Skeletal muscle tissue (tissue), 3 donors: ENCODE measurements at regions not wholly inside any gene's neighbourhood (a gene's known extent, or its start where the extent isn't known, plus 50 kb on each side); places are given as distances from the start of the nearest gene placed in this dataset.
"Not testable (repeated sequence)": the region's sequence is repeated elsewhere in the genome, so short reads cannot be mapped to it uniquely, and the experiment has no call there.

ENCODE experiments used
- H3K27ac ChIP-seq: one replicate; pipeline ENCODE4 v1.7.0; 2013; ENCODE audit warnings: mild to moderate bottlenecking, low read depth, low read length, inconsistent platforms
- H3K27me3 ChIP-seq, 3 donors: one replicate each; pipeline ENCODE4 v1.7.0; 2013; ENCODE audit warnings: low read length in 3 of 3; ENCODE audit not compliant: control insufficient read depth in 3 of 3, insufficient read depth in 3 of 3
- H3K36me3 ChIP-seq, 3 donors: one replicate each; pipeline ENCODE4 v1.7.0; 2013; ENCODE audit warnings: low read length in 3 of 3; ENCODE audit not compliant: control insufficient read depth in 3 of 3, insufficient read depth in 3 of 3
- H3K4me1 ChIP-seq, 3 donors: one replicate each; pipeline ENCODE4 v1.7.0; 2013; ENCODE audit warnings: low read length in 3 of 3, mild to moderate bottlenecking in 3 of 3; ENCODE audit not compliant: control insufficient read depth in 3 of 3, insufficient read depth in 3 of 3
- H3K4me3 ChIP-seq, 3 donors: one replicate each; pipeline ENCODE4 v1.7.0; 2013; ENCODE audit warnings: low read length in 3 of 3
- H3K9ac ChIP-seq, 3 donors: one replicate each; pipeline ENCODE4 v1.7.0; 2013; ENCODE audit warnings: low read length in 3 of 3, mild to moderate bottlenecking in 3 of 3, moderate library complexity in 2 of 3, low read depth in 1 of 3
- H3K9me3 ChIP-seq, 3 donors: one replicate each; pipeline ENCODE4 v1.7.0; 2013; ENCODE audit warnings: low read length in 3 of 3; ENCODE audit not compliant: control insufficient read depth in 3 of 3
- donor health status: Osteomylitis.

- Histone ChIP-seq H3K4me3 (no peak overlapping the region), H3K9ac (no peak overlapping the region), H3K36me3 (no peaks in the 10 kb centered on the region), H3K9me3 (no peaks in the 10 kb centered on the region), H3K4me1 (peaks cover 0 to 3% (median 0%) of the 10 kb centered on the region in 3 donors), H3K27me3 (peaks cover 0 to 7% (median 0%) of the 10 kb centered on the region in 3 donors), H3K27ac (no peak overlapping the region)
These were observed 187.3 kb upstream of the B3GAT1 start for GRCh38 chr11:134599299-134599771.

- Histone ChIP-seq H3K4me3 (no peak overlapping the region), H3K9me3 (no peaks in the 10 kb centered on the region), H3K4me1 (peaks cover 0 to 3% (median 0%) of the 10 kb centered on the region in 3 donors), H3K27me3 (peaks cover 0 to 7% (median 0%) of the 10 kb centered on the region in 3 donors), H3K27ac (no peak overlapping the region), H3K36me3 (no peaks in the 10 kb centered on the region), H3K9ac (no peak overlapping the region)
These were observed 186.3 kb upstream of the B3GAT1 start for GRCh38 chr11:134598368-134598767.

GRCh38 chr11:134597452-134597851, 185.4 kb upstream of the B3GAT1 start:
- Histone ChIP-seq H3K27me3 (peaks cover 0 to 7% (median 0%) of the 10 kb centered on the region in 3 donors), H3K36me3 (no peaks in the 10 kb centered on the region), H3K9ac (no peak overlapping the region), H3K9me3 (peaks cover 0 to 5% (median 2%) of the 10 kb centered on the region in 3 donors), H3K4me1 (peaks cover 0 to 3% (median 0%) of the 10 kb centered on the region in 3 donors), H3K27ac (no peak overlapping the region), H3K4me3 (no peak overlapping the region)

GRCh38 chr11:134596404-134596803, 184.4 kb upstream of the B3GAT1 start:
- Histone ChIP-seq H3K9ac (no peak overlapping the region), H3K9me3 (peaks cover 0 to 6% (median 4%) of the 10 kb centered on the region in 3 donors), H3K27ac (no peak overlapping the region), H3K4me1 (peaks cover 0 to 3% (median 0%) of the 10 kb centered on the region in 3 donors), H3K4me3 (no peak overlapping the region), H3K36me3 (no peaks in the 10 kb centered on the region), H3K27me3 (peaks cover 0 to 9% (median 0%) of the 10 kb centered on the region in 3 donors)

- H3K9ac ChIP-seq, result no peak overlapping the region
- H3K4me1 ChIP-seq, result no peaks in the 10 kb centered on the region
- no peaks in the 10 kb centered on the region for H3K36me3 ChIP-seq
- H3K27me3 ChIP-seq, result peaks cover 0 to 19% (median 0%) of the 10 kb centered on the region in 3 donors
- no peak overlapping the region for H3K4me3 ChIP-seq
- H3K27ac ChIP-seq, result no peak overlapping the region
- H3K9me3 ChIP-seq, result peaks cover 0 to 6% (median 4%) of the 10 kb centered on the region in 3 donors
These were observed 180.4 kb upstream of the B3GAT1 start for GRCh38 chr11:134592391-134592990.

- Histone ChIP-seq H3K4me3 (no peak overlapping the region), H3K27me3 (peaks cover 0 to 25% (median 4%) of the 10 kb centered on the region in 3 donors), H3K9ac (no peak overlapping the region), H3K9me3 (peaks cover 0 to 6% (median 4%) of the 10 kb centered on the region in 3 donors), H3K36me3 (no peaks in the 10 kb centered on the region), H3K4me1 (no peaks in the 10 kb centered on the region), H3K27ac (no peak overlapping the region)
These were observed 179.3 kb upstream of the B3GAT1 start for GRCh38 chr11:134591338-134591737.

- Histone ChIP-seq H3K4me3 (no peak overlapping the region), H3K27me3 (peaks cover 0 to 26% (median 4%) of the 10 kb centered on the region in 3 donors), H3K9me3 (peaks cover 0 to 6% (median 4%) of the 10 kb centered on the region in 3 donors), H3K27ac (no peak overlapping the region), H3K9ac (no peak overlapping the region), H3K4me1 (peaks cover 0 to 3% (median 2%) of the 10 kb centered on the region in 3 donors), H3K36me3 (no peaks in the 10 kb centered on the region)
These were observed 177.1 kb upstream of the B3GAT1 start for GRCh38 chr11:134589129-134589528.

- H3K9me3 ChIP-seq, H3K27ac ChIP-seq, H3K4me3 ChIP-seq, H3K9ac ChIP-seq, H3K4me1 ChIP-seq, H3K36me3 ChIP-seq: not testable (repeated sequence)
- H3K27me3 ChIP-seq, result peaks cover 0 to 26% (median 4%) of the 10 kb centered on the region in 3 donors
These were observed 176.5 kb upstream of the B3GAT1 start for GRCh38 chr11:134588460-134589110.

GRCh38 chr11:134587345-134587744, 175.3 kb upstream of the B3GAT1 start:
- no peak overlapping the region for H3K27ac ChIP-seq
- H3K9me3 ChIP-seq, result peaks cover 0 to under 1% (median under 1%) of the 10 kb centered on the region in 3 donors
- peaks cover 0 to 26% (median 7%) of the 10 kb centered on the region in 3 donors for H3K27me3 ChIP-seq
- H3K4me1 ChIP-seq, result peaks cover 0 to 8% (median 2%) of the 10 kb centered on the region in 3 donors
- no peaks in the 10 kb centered on the region for H3K36me3 ChIP-seq
- H3K4me3 ChIP-seq, result no peak overlapping the region
- no peak overlapping the region for H3K9ac ChIP-seq

- H3K4me1 ChIP-seq, result peaks cover 0 to 8% (median 2%) of the 10 kb centered on the region in 3 donors
- no peak overlapping the region for H3K27ac ChIP-seq
- no peak overlapping the region for H3K4me3 ChIP-seq
- peaks cover 0 to 29% (median 7%) of the 10 kb centered on the region in 3 donors for H3K27me3 ChIP-seq
- no peak overlapping the region for H3K9ac ChIP-seq
- no peaks in the 10 kb centered on the region for H3K36me3 ChIP-seq
- H3K9me3 ChIP-seq, result no peaks in the 10 kb centered on the region
These were observed 174.7 kb upstream of the B3GAT1 start for GRCh38 chr11:134586726-134587125.
